Hypothalamus (tissue), 51 donors: ENCODE measurements at regions not wholly inside any gene's neighbourhood (a gene's known extent, or its start where the extent isn't known, plus 50 kb on each side); places are given as distances from the start of the nearest gene placed in this dataset.

Source experiments
- DNase-seq, 51 donors: peaks; one replicate each; lab custom pipeline; 2025; lab: John Stamatoyannopoulos, UW

- no peak for DNase-seq
These were observed 61.1 kb upstream of the ARID5B start for GRCh38 chr10:61840403-61840802.

- no peak for DNase-seq
These were observed 60.1 kb upstream of the ARID5B start for GRCh38 chr10:61841338-61841875.

GRCh38 chr10:61842755-61843497, 58.6 kb upstream of the ARID5B start:
- DNase-seq, result no peak

GRCh38 chr10:61844116-61844822, 57.2 kb upstream of the ARID5B start:
- no peak for DNase-seq

- DNase-seq, result no peak
These were observed 56.1 kb upstream of the ARID5B start for GRCh38 chr10:61845196-61845949.

- DNase-seq, result no peak
These were observed 55.6 kb upstream of the ARID5B start for GRCh38 chr10:61845950-61846268.

- DNase-seq, result no peak
These were observed 55.0 kb upstream of the ARID5B start for GRCh38 chr10:61846370-61847031.

GRCh38 chr10:61847087-61847486, 54.4 kb upstream of the ARID5B start:
- no peak for DNase-seq

GRCh38 chr10:61847640-61848039, 53.9 kb upstream of the ARID5B start:
- no peak for DNase-seq

GRCh38 chr10:61850376-61850775, 51.1 kb upstream of the ARID5B start:
- DNase-seq, result no peak
